ENCODE measurements at regions not wholly inside any gene's neighbourhood (a gene's known extent, or its start where the extent isn't known, plus 50 kb on each side); places are given as distances from the start of the nearest gene placed in this dataset.

DNA sequence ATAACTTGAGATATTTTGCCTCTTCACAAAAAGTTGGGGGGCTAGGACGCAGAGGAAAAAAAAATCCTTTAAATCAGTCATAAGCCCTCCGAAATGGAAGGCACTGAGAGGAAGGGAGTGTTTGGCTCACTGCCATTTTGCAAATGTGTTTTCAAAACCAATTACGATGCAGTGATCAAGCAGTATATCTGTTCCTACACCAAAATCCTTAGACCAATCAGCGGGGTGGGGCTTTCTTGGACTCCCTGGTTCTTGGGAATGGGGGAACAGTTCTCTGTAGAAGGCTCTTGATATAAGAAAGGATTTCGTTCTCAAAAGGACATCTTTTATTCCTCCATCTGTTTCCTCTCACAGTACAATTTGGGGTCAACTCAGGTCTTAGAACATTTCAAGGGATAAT, 478.6 kb upstream of the JARID2 start:
- Histone ChIP-seq H3K36me3 (ENCODE audit: control insufficient read depth, insufficient read depth, low read length) (no peaks in the 10 kb centered on the region), H3K9me3 (ENCODE audit: control insufficient read depth, insufficient read depth, low read depth, low read length) (no peaks in the 10 kb centered on the region), H3K27me3 (ENCODE audit: control insufficient read depth, insufficient read depth, low read length) (no peaks in the 10 kb centered on the region), H3K27ac (ENCODE audit: low read length) (no peak overlapping the region), H3K4me1 (ENCODE audit: control insufficient read depth, insufficient read depth, low read length) (no peaks in the 10 kb centered on the region), H3K4me3 (ENCODE audit: low read depth in 2 of 2, low read length in 2 of 2) (no peak overlapping the region)
- ChIA-PET CTCF (no interaction called here), POLR2A (no interaction called here)
- no TSS peak for BruUV-seq (replicated peaks)
- no peak for DNase-seq (ENCODE audit: low read depth, low spot score)
- ATAC-seq: no peak
- in situ Hi-C loops (cut with HindIII; ENCODE audit: low pct_unique_long_range_greater_than_20kb, low sequenced_read_pairs): no loop called here
- TF ChIP-seq SIN3A (IDR thresholded peaks at IDR 0.05; ENCODE audit: borderline replicate concordance, insufficient read depth, low read depth, low read length): no peak
- TF ChIP-seq CTCF (IDR thresholded peaks at IDR 0.05): no peak
- no peak for TF ChIP-seq REST (IDR thresholded peaks at IDR 0.05; ENCODE audit: insufficient read depth in 1 of 2, low read depth in 2 of 2, low read length in 1 of 2)
- TF ChIP-seq POLR2AphosphoS5 (IDR thresholded peaks at IDR 0.05; ENCODE audit: low read depth, low read length): no peak
- no peak for TF ChIP-seq TCF7L2 (IDR thresholded peaks at IDR 0.05; ENCODE audit: low read depth, low read length)
- intact Hi-C loops (cut with micrococcal nuclease; ENCODE audit: unreplicated experiment): no loop called here

DNA sequence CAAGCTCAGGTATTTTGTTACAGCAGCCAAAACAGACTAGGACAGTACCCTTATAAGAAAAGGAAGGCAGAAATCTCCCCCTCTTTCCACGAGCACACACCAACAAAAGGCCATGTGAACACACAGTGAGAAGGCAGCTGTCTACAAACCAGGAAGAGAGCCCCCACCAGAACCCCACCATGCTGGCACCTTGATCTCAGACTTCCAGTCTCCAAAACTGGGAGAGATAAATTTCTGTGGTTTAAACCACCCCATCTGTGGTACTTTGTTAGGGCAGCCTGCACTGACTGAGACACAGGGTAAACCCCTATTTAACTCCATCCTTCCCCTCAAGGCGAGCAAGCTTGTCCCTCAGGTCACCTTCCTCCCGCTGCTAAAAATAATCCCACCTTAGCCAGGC, 475.8 kb upstream of the JARID2 start:
- TF ChIP-seq POLR2AphosphoS5 (IDR thresholded peaks at IDR 0.05; ENCODE audit: low read depth, low read length) (no peak), REST (IDR thresholded peaks at IDR 0.05; ENCODE audit: insufficient read depth in 1 of 2, low read depth in 2 of 2, low read length in 1 of 2) (no peak), CTCF (IDR thresholded peaks at IDR 0.05) (no peak), TCF7L2 (IDR thresholded peaks at IDR 0.05; ENCODE audit: low read depth, low read length) (no peak), SIN3A (IDR thresholded peaks at IDR 0.05; ENCODE audit: borderline replicate concordance, insufficient read depth, low read depth, low read length) (no peak)
- no TSS peak for BruUV-seq (replicated peaks)
- CTCF ChIA-PET: no interaction called here

More for the DNA sequence above, 475.8 kb upstream of the JARID2 start:
- H3K4me1 ChIP-seq (ENCODE audit: control insufficient read depth, insufficient read depth, low read length): no peaks in the 10 kb centered on the region
- H3K27ac ChIP-seq (ENCODE audit: low read length): no peak overlapping the region
- no peak for DNase-seq (ENCODE audit: low read depth, low spot score)
- no peak overlapping the region for H3K4me3 ChIP-seq (ENCODE audit: low read depth in 2 of 2, low read length in 2 of 2)
- no peaks in the 10 kb centered on the region for H3K9me3 ChIP-seq (ENCODE audit: control insufficient read depth, insufficient read depth, low read depth, low read length)
- ATAC-seq: no peak
- no peaks in the 10 kb centered on the region for H3K36me3 ChIP-seq (ENCODE audit: control insufficient read depth, insufficient read depth, low read length)
- intact Hi-C loops (cut with micrococcal nuclease; ENCODE audit: unreplicated experiment) (no loop called here), in situ Hi-C loops (cut with HindIII; ENCODE audit: low pct_unique_long_range_greater_than_20kb, low sequenced_read_pairs) (no loop called here)
- H3K27me3 ChIP-seq (ENCODE audit: control insufficient read depth, insufficient read depth, low read length): no peaks in the 10 kb centered on the region
- POLR2A ChIA-PET: no interaction called here
